Tibial nerve (tissue), 4 donors: ENCODE measurements at regions not wholly inside any gene's neighbourhood (a gene's known extent, or its start where the extent isn't known, plus 50 kb on each side); places are given as distances from the start of the nearest gene placed in this dataset.

Experiments used
- DNase-seq, 2 donors: peaks; one replicate each; pipeline ENCODE4 v3.0.0-alpha.2; 2019; ENCODE audit warnings: low spot score in 2 of 2
- H3K27ac ChIP-seq, 4 donors: fragments of 200-600 bp; sonication (generic) in 3 of 4; one replicate each; pipeline ENCODE4 v1.5.1; 2017 to 2019; ENCODE audit warnings: mild to moderate bottlenecking in 1 of 4
- H3K27me3 ChIP-seq, 2 donors: fragments of 200-600 bp; sonication (generic) in 1 of 2; one replicate each; pipeline versions ENCODE4 v1.5.1 to v1.6.0; 2017 to 2019
- H3K36me3 ChIP-seq, 3 donors: fragments of 200-600 bp; sonication (generic); one replicate each; pipeline ENCODE4 v1.5.1; 2018 to 2019
- H3K4me1 ChIP-seq, 4 donors: fragments of 200-600 bp; sonication (generic) in 3 of 4; one replicate each; pipeline ENCODE4 v1.5.1; 2017 to 2019
- H3K4me3 ChIP-seq, 4 donors: fragments of 200-600 bp; sonication (generic) in 3 of 4; one replicate each; pipeline ENCODE4 v1.5.1; 2017 to 2019; ENCODE audit warnings: mild to moderate bottlenecking in 1 of 4, moderate library complexity in 1 of 4
- H3K9me3 ChIP-seq, 4 donors: fragments of 200-600 bp; sonication (generic) in 3 of 4; one replicate each; pipeline ENCODE4 v1.5.1; 2017 to 2019
- EP300 ChIP-seq, 2 donors: sonication (generic); formaldehyde crosslinking; IDR thresholded peaks; one replicate each; pipeline ENCODE4 v1.6.1; 2017; ENCODE audit warnings: antibody characterized with exemption in 2 of 2, mild to moderate bottlenecking in 1 of 2
- POLR2A ChIP-seq, 2 donors: fragments of 450-650 bp; IDR thresholded peaks; one replicate each; pipeline ENCODE4 v1.6.1; 2017; ENCODE audit warnings: antibody characterized with exemption in 2 of 2, mild to moderate bottlenecking in 2 of 2, moderate library complexity in 2 of 2
- WGBS, 2 donors: methylation state at CpG; one replicate each; pipeline ENCODE4 v1.1.5; 2018; 5-methylcytosine and 5-hydroxymethylcytosine counted together
- TF ChIP-seq, protein P1 (sequence below), 5 experiments: fragments of 200-600 bp in 3 of 5; fragments of 450-650 bp in 2 of 5; sonication (generic) in 3 of 5; IDR thresholded peaks; one replicate each; pipeline ENCODE4 v1.5.1; 2016 to 2019; ENCODE audit warnings: antibody characterized with exemption in 5 of 5, mild to moderate bottlenecking in 3 of 5, moderate library complexity in 2 of 5

DNA sequence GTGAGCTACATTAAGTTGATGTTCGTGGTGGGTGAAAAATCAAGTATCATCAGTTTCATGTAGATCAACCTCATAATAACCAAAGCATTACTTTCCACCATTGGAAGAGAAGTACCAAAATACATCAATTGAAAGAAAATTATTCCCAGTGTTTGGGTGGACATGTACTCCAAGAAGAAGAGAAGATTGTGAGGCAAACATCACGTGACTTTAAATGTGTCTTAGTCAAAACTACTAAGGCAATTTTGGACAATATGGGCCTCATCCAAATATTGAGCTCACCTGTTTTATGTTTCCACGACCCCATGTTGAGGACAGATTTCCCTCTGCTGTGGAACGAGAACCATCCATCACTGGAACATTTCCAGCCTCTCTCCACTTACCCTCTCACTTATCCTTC lies 303.0 kb upstream of the LMCD1 start:
- WGBS, 2 donors = 77 to 92% methylated on average over 4 of the region's 4 CpGs
- H3K27ac ChIP-seq = no peak overlapping the region
- no peaks in the 10 kb centered on the region for H3K36me3 ChIP-seq
- peaks cover 0 to 5% (median 0%) of the 10 kb centered on the region in 4 donors for H3K9me3 ChIP-seq
- H3K27me3 ChIP-seq = no peaks in the 10 kb centered on the region
- H3K4me3 ChIP-seq = no peak overlapping the region
- H3K4me1 ChIP-seq = peaks cover 0 to 3% (median 0%) of the 10 kb centered on the region in 4 donors
- TF ChIP-seq POLR2A (IDR thresholded peaks at IDR 0.05) (no peak), EP300 (IDR thresholded peaks at IDR 0.05) (no peak)
- TF ChIP-seq, protein P1, sequence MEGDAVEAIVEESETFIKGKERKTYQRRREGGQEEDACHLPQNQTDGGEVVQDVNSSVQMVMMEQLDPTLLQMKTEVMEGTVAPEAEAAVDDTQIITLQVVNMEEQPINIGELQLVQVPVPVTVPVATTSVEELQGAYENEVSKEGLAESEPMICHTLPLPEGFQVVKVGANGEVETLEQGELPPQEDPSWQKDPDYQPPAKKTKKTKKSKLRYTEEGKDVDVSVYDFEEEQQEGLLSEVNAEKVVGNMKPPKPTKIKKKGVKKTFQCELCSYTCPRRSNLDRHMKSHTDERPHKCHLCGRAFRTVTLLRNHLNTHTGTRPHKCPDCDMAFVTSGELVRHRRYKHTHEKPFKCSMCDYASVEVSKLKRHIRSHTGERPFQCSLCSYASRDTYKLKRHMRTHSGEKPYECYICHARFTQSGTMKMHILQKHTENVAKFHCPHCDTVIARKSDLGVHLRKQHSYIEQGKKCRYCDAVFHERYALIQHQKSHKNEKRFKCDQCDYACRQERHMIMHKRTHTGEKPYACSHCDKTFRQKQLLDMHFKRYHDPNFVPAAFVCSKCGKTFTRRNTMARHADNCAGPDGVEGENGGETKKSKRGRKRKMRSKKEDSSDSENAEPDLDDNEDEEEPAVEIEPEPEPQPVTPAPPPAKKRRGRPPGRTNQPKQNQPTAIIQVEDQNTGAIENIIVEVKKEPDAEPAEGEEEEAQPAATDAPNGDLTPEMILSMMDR (IDR thresholded peaks at IDR 0.05) = no peak
- DNase-seq = no peak

DNA sequence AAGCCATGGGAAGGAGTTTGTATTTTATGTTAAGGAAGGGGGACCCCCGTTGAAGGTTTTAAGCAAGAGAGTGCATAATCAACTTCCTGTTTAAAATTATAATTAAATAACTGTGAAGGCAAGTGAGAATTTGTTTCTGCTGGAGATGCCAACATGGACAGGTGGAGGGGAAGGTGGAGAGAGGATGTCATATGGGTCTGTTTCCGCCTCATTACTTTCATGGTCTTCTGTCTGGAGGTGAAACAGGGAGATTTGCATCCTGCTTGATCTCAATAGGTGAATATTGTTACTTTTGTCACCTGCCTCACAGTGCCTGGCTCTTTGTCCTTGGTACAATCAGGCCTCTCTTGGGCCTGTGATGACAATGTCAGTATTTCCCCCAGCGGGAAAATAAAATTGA lies 300.6 kb upstream of the LMCD1 start:
- H3K36me3 ChIP-seq = no peaks in the 10 kb centered on the region
- H3K4me3 ChIP-seq = no peak overlapping the region
- H3K27me3 ChIP-seq = no peaks in the 10 kb centered on the region
- TF ChIP-seq, protein P1 (IDR thresholded peaks at IDR 0.05) = no peak
- TF ChIP-seq POLR2A (IDR thresholded peaks at IDR 0.05) (no peak), EP300 (IDR thresholded peaks at IDR 0.05) (no peak)
- DNase-seq = no peak
- peaks cover 0 to 1% (median 0%) of the 10 kb centered on the region in 4 donors for H3K9me3 ChIP-seq
- 88 to 90% methylated on average over 3 of the region's 3 CpGs for WGBS, 2 donors
- no peak overlapping the region for H3K27ac ChIP-seq
- peaks cover 0 to 3% (median 0%) of the 10 kb centered on the region in 4 donors for H3K4me1 ChIP-seq

DNA sequence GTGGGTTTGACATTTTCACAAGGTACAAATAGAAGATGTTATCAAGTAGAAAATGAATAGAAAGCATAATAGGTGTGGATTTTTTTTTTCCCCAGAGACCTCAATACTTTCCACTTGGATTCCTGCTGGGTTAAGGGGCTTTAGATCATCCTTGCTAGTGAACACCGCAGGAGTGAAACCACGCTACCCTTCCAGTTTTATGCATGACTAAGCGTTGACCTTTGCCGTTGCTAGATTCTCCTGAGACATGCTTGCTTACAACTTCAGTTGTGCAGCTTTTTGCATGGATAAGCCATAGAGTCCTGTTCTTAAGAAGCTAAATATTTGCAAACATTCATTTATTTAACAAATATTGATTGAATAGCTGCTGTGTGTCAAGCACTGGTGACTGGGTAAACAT lies 299.7 kb upstream of the LMCD1 start:
- peaks cover 0 to 3% (median 0%) of the 10 kb centered on the region in 4 donors for H3K4me1 ChIP-seq
- no peaks in the 10 kb centered on the region for H3K9me3 ChIP-seq
- no peak for DNase-seq
- TF ChIP-seq, protein P1 (IDR thresholded peaks at IDR 0.05) = no peak
- TF ChIP-seq POLR2A (IDR thresholded peaks at IDR 0.05) (no peak), EP300 (IDR thresholded peaks at IDR 0.05) (no peak)
- H3K27ac ChIP-seq = no peak overlapping the region
- no peak overlapping the region for H3K4me3 ChIP-seq
- no peaks in the 10 kb centered on the region for H3K36me3 ChIP-seq
- 56 to 58% methylated on average over 4 of the region's 4 CpGs for WGBS, 2 donors
- no peaks in the 10 kb centered on the region for H3K27me3 ChIP-seq

DNA sequence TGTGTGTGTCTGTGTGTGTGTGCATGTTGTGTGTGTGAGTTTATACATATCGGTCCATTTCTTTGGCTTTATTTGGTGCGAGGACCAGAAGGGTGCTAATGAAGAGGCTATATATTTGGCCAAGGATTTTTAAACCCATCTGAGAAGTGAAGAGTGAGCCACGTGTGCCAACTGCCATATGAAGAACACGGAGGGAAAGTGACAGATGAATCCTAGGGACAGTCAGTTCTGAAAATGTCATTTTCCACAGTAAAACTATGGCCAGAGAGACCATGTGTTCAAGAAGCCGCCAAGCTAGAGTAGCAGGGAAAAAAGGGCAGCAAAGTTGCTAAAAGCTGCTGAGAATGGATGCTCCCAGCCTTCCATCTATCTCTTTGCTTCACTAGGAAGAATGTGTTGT lies 297.3 kb upstream of the LMCD1 start:
- no peak for TF ChIP-seq EP300 (IDR thresholded peaks at IDR 0.05)
- TF ChIP-seq, protein P1 (IDR thresholded peaks at IDR 0.05) = no peak
- TF ChIP-seq POLR2A (IDR thresholded peaks at IDR 0.05) = no peak
- no peaks in the 10 kb centered on the region for H3K27me3 ChIP-seq
- no peak overlapping the region for H3K27ac ChIP-seq
- no peaks in the 10 kb centered on the region for H3K9me3 ChIP-seq
- 67 to 81% methylated on average over 5 of the region's 5 CpGs for WGBS, 2 donors
- no peak overlapping the region for H3K4me3 ChIP-seq
- H3K4me1 ChIP-seq = peaks cover 0 to 3% (median 0%) of the 10 kb centered on the region in 4 donors
- DNase-seq = no peak
- no peaks in the 10 kb centered on the region for H3K36me3 ChIP-seq

DNA sequence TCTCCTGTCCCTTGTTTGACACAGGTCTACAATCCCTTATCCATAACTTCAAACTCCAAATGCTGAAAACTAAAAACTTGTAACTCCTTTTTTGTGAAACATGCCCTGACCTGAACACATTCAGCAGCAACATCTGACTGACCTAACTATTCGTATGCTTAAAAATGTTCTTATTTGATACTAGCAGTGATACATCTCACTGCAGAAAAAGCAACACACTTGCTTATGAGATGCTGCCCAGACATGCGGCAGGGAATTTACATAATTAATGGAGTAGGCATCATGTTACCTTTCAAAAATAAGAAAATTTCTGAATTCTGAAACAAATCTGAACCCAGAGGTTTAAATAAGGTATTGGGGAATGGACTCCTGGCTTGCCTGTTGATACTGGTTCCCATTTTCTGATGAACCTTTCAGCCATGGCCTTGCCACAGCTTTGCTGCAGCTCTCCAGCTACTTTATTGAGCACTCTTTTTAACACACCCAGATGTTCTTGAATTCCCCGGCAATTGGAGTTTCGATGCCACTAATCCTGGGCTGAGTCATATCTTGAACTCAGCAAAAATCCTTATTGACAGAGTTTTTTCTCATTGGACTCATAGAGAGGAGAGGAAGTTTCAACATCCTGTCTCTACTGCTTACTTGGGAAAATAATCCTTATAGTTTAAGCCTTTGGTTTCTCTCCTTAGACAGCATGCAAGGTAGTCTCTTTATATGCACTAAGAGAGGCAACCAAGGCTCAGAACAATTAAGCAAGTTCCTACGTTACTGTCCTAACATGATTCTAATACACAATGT lies 296.6 kb upstream of the LMCD1 start:
- peaks cover 0 to 3% (median 0%) of the 10 kb centered on the region in 4 donors for H3K4me1 ChIP-seq
- WGBS, 2 donors = 77 to 80% methylated on average over 5 of the region's 5 CpGs

More for the DNA sequence above, 296.6 kb upstream of the LMCD1 start:
- H3K27me3 ChIP-seq = no peaks in the 10 kb centered on the region
- no peaks in the 10 kb centered on the region for H3K36me3 ChIP-seq
- no peak for DNase-seq
- no peak overlapping the region for H3K27ac ChIP-seq
- TF ChIP-seq POLR2A (IDR thresholded peaks at IDR 0.05) (no peak), EP300 (IDR thresholded peaks at IDR 0.05) (no peak)
- TF ChIP-seq, protein P1 (IDR thresholded peaks at IDR 0.05) = no peak
- no peaks in the 10 kb centered on the region for H3K9me3 ChIP-seq
- no peak overlapping the region for H3K4me3 ChIP-seq
